ENCODE measurements at regions not wholly inside any gene's neighbourhood (a gene's known extent, or its start where the extent isn't known, plus 50 kb on each side); places are given as distances from the start of the nearest gene placed in this dataset.

GRCh38 chr19:28196101-28196500 is 1016.9 kb downstream of the UQCRFS1 start:
- TF ChIP-seq CTCF (IDR thresholded peaks at IDR 0.05; ENCODE audit: low read depth, low read length) = no peak
- TF ChIP-seq POLR2A (IDR thresholded peaks at IDR 0.05; ENCODE audit: extremely low read depth, insufficient read length) = no peak
